ENCODE measurements at regions not wholly inside any gene's neighbourhood (a gene's known extent, or its start where the extent isn't known, plus 50 kb on each side); places are given as distances from the start of the nearest gene placed in this dataset.

GRCh38 chr7:126166645-126167044 lies 1086.1 kb downstream of the GRM8 start:
- Histone ChIP-seq H3K27me3 (ENCODE audit: insufficient read depth, poor library complexity, severe bottlenecking) (no peaks in the 10 kb centered on the region), H3K27ac (ENCODE audit: poor library complexity, severe bottlenecking) (no peak overlapping the region), H3K4me3 (ENCODE audit: severe bottlenecking) (no peak overlapping the region), H3K9me3 (ENCODE audit: severe bottlenecking) (no peaks in the 10 kb centered on the region), H3K36me3 (ENCODE audit: low read depth) (no peaks in the 10 kb centered on the region), H3K4me1 (ENCODE audit: insufficient read depth, poor library complexity, severe bottlenecking) (no peaks in the 10 kb centered on the region)
- ATAC-seq (ENCODE audit: low read depth) (no peak), DNase-seq (ENCODE audit: low spot score) (no peak)
- TF ChIP-seq CTCF (IDR thresholded peaks at IDR 0.05; ENCODE audit: poor library complexity, severe bottlenecking): no peak

GRCh38 chr7:126163647-126164046 lies 1089.1 kb downstream of the GRM8 start:
- Histone ChIP-seq H3K9me3 (ENCODE audit: severe bottlenecking) (no peaks in the 10 kb centered on the region), H3K4me1 (ENCODE audit: insufficient read depth, poor library complexity, severe bottlenecking) (no peaks in the 10 kb centered on the region), H3K36me3 (ENCODE audit: low read depth) (no peaks in the 10 kb centered on the region), H3K4me3 (ENCODE audit: severe bottlenecking) (no peak overlapping the region), H3K27me3 (ENCODE audit: insufficient read depth, poor library complexity, severe bottlenecking) (no peaks in the 10 kb centered on the region), H3K27ac (ENCODE audit: poor library complexity, severe bottlenecking) (no peak overlapping the region)
- ATAC-seq (ENCODE audit: low read depth) (no peak), DNase-seq (ENCODE audit: low spot score) (no peak)
- TF ChIP-seq CTCF (IDR thresholded peaks at IDR 0.05; ENCODE audit: poor library complexity, severe bottlenecking): no peak

DNA sequence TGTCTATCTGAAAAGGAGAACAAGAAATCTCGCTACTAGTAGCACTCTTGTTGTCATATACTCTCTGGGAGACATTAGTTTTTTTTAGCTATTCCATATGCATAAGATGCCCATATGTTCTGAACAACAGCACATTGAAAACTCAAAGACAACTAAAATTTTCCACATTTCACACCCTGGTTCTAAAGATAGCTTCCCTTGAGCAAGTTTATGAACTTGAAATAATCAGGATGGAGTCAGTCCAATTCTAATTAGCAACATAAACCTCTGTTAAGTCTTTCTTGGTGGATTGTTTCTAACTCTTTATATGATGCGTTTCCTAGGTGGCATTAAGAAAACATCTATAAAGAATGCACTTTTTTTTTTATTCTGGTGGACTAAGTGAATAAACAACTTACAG lies 1095.3 kb downstream of the GRM8 start:
- H3K36me3 ChIP-seq (ENCODE audit: low read depth): no peaks in the 10 kb centered on the region

GRCh38 chr7:126150278-126150958 lies 1102.3 kb downstream of the GRM8 start:
- Histone ChIP-seq H3K36me3 (ENCODE audit: low read depth) (no peaks in the 10 kb centered on the region), H3K9me3 (ENCODE audit: severe bottlenecking) (no peaks in the 10 kb centered on the region), H3K27ac (ENCODE audit: poor library complexity, severe bottlenecking) (no peak overlapping the region), H3K4me3 (ENCODE audit: severe bottlenecking) (no peak overlapping the region), H3K27me3 (ENCODE audit: insufficient read depth, poor library complexity, severe bottlenecking) (no peaks in the 10 kb centered on the region), H3K4me1 (ENCODE audit: insufficient read depth, poor library complexity, severe bottlenecking) (no peaks in the 10 kb centered on the region)
- TF ChIP-seq CTCF (IDR thresholded peaks at IDR 0.05; ENCODE audit: poor library complexity, severe bottlenecking): no peak
- ATAC-seq (ENCODE audit: low read depth): no peak
- no peak for DNase-seq (ENCODE audit: low spot score)

More for the DNA sequence above, 1095.3 kb downstream of the GRM8 start:
- H3K4me1 ChIP-seq (ENCODE audit: insufficient read depth, poor library complexity, severe bottlenecking): no peaks in the 10 kb centered on the region
- no peak for TF ChIP-seq CTCF (IDR thresholded peaks at IDR 0.05; ENCODE audit: poor library complexity, severe bottlenecking)
- ATAC-seq (ENCODE audit: low read depth): no peak
- H3K27ac ChIP-seq (ENCODE audit: poor library complexity, severe bottlenecking): no peak overlapping the region
- H3K4me3 ChIP-seq (ENCODE audit: severe bottlenecking): no peak overlapping the region
- H3K27me3 ChIP-seq (ENCODE audit: insufficient read depth, poor library complexity, severe bottlenecking): no peaks in the 10 kb centered on the region
- DNase-seq (ENCODE audit: low spot score): no peak
- H3K9me3 ChIP-seq (ENCODE audit: severe bottlenecking): no peaks in the 10 kb centered on the region

DNA sequence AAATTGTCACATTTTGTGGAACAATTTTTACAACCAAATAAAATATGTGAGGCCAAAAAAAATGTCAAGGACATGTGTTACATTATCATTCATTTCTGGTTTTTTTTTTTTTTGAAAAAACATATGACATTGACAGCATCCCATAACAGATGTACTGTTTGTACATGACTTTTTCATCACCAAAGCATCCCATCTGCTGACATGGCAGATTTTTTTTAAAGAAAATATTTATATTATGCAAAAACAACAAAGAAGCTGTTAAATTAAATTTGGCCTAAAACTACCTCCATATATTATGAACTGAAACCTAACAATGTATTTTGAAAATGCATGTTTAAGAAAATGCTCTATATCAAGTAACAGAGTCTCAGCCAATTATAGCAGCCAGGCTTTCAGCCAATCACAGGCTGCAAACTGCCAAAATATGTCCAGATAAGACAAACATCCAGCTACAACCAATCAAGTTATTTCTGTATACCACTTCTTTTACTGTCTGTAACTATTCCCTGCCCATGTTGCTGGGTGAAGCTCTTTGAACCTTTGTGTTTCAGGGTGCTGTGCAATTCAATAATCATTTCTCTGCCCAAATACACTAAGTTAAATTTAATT lies 1111.8 kb downstream of the GRM8 start:
- H3K4me1 ChIP-seq (ENCODE audit: insufficient read depth, poor library complexity, severe bottlenecking): no peaks in the 10 kb centered on the region
- no peak for TF ChIP-seq CTCF (IDR thresholded peaks at IDR 0.05; ENCODE audit: poor library complexity, severe bottlenecking)
- DNase-seq (ENCODE audit: low spot score): no peak
- no peak for ATAC-seq (ENCODE audit: low read depth)
- H3K9me3 ChIP-seq (ENCODE audit: severe bottlenecking): no peaks in the 10 kb centered on the region
- H3K4me3 ChIP-seq (ENCODE audit: severe bottlenecking): no peak overlapping the region
- peaks cover 5% of the 10 kb centered on the region for H3K27me3 ChIP-seq (ENCODE audit: insufficient read depth, poor library complexity, severe bottlenecking)
- H3K36me3 ChIP-seq (ENCODE audit: low read depth): no peaks in the 10 kb centered on the region
- H3K27ac ChIP-seq (ENCODE audit: poor library complexity, severe bottlenecking): no peak overlapping the region
